GM10248 (cell line): ENCODE measurements at regions not wholly inside any gene's neighbourhood (a gene's known extent, or its start where the extent isn't known, plus 50 kb on each side); places are given as distances from the start of the nearest gene placed in this dataset.
"Not testable (repeated sequence)": the region's sequence is repeated elsewhere in the genome, so short reads cannot be mapped to it uniquely, and the experiment has no call there.

ENCODE experiments used
- CTCF ChIA-PET: fragments of 300-600 bp; sonication (Branson Sonifier 250); formaldehyde crosslinking; extraction: SDS; loops from one replicate; lab custom pipeline; 2021; ENCODE audit warnings: antibody characterized with exemption; lab: Yijun Ruan, JAX
- POLR2A ChIA-PET: fragments of 350-650 bp; sonication (Branson Sonifier 250); formaldehyde crosslinking; extraction: SDS; loops from one replicate; lab custom pipeline; 2020; ENCODE audit warnings: antibody characterized with exemption; lab: Yijun Ruan, JAX
- DNase-seq: peaks from one replicate; pipeline ENCODE4 v3.0.0; 2012; ENCODE audit errors: extremely low spot score
- CTCF ChIP-seq: IDR thresholded peaks from 2 replicates; pipeline ENCODE4 v1.5.1; 2012; ENCODE audit warnings: mild to moderate bottlenecking, low read depth; ENCODE audit errors: extremely low read depth, missing control alignments, control extremely low read depth

- no peak for TF ChIP-seq CTCF
- DNase-seq = no peak
- ChIA-PET POLR2A (no interaction called here), CTCF (interaction anchor here (1.5 kb wide), 1 partner anchor 18 kb away, joined by 4 read pairs; no protein-coding TSS in a partner anchor)
These were observed 233.5 kb downstream of the IL20RB start for GRCh38 chr3:137191133-137191923.

- no peak for DNase-seq
- no peak for TF ChIP-seq CTCF
- ChIA-PET POLR2A (no interaction called here), CTCF (interaction anchor here (1.5 kb wide), 1 partner anchor 18 kb away, joined by 4 read pairs; no protein-coding TSS in a partner anchor)
These were observed 234.2 kb downstream of the IL20RB start for GRCh38 chr3:137191951-137192350.

- no peak for TF ChIP-seq CTCF
- CTCF ChIA-PET = interaction anchor here (1.2 to 2.5 kb wide), 3 partner anchors 10 to 29 kb away, joined by 4 to 11 read pairs (median 4); no protein-coding TSS in a partner anchor
- POLR2A ChIA-PET = no interaction called here
- no peak for DNase-seq
These were observed 236.5 kb downstream of the IL20RB start for GRCh38 chr3:137194301-137194700.

- DNase-seq, CTCF ChIA-PET, POLR2A ChIA-PET: not testable (repeated sequence)
These were observed 240.6 kb downstream of the IL20RB start for GRCh38 chr3:137198374-137198773.

- no peak for TF ChIP-seq CTCF
- peak; percentile 20 for DNase-seq
- ChIA-PET POLR2A (no interaction called here), CTCF (no interaction called here)
These were observed 241.9 kb downstream of the IL20RB start for GRCh38 chr3:137199678-137200077.

- POLR2A ChIA-PET = no interaction called here
- DNase-seq = no peak
- TF ChIP-seq CTCF = no peak
- CTCF ChIA-PET = no interaction called here
These were observed 243.3 kb downstream of the IL20RB start for GRCh38 chr3:137201066-137201465.

- TF ChIP-seq CTCF = no peak
- POLR2A ChIA-PET = no interaction called here
- CTCF ChIA-PET = no interaction called here
- no peak for DNase-seq
These were observed 245.2 kb downstream of the IL20RB start for GRCh38 chr3:137202941-137203340.
